HepG2 (cell line): ENCODE measurements at regions not wholly inside any gene's neighbourhood (a gene's known extent, or its start where the extent isn't known, plus 50 kb on each side); places are given as distances from the start of the nearest gene placed in this dataset.

ENCODE experiments used
- ATAC-seq: fragments of 200-7000 bp; cut with Tn5 transposase; 3 replicates; pipeline ENCODE4 v1.9.1; 2020; ENCODE audit warnings: mild to moderate bottlenecking, moderate library complexity
- BruUV-seq: library from RNA; stranded (reverse); fragments of 400-500 nt; replicated peaks from 2 replicates; lab custom pipeline; 2021; lab: Mats Ljungman, UMichigan
- CTCF ChIA-PET: fragments of 300-600 bp; formaldehyde crosslinking; extraction: SDS; loops from one replicate; lab custom pipeline; 2021; ENCODE audit warnings: low total read pairs, inconsistent platforms, low intra/inter-chr PET ratio; lab: Yijun Ruan, JAX
- POLR2A ChIA-PET: fragments of 350-600 bp; sonication (Branson Sonifier 250); formaldehyde crosslinking; loops from one replicate; lab custom pipeline; 2020; ENCODE audit warnings: antibody characterized with exemption, inconsistent platforms; lab: Yijun Ruan, JAX
- DNase-seq: peaks from one replicate; pipeline ENCODE4 v3.0.0-alpha.2; 2015; ENCODE audit warnings: low spot score
- FAIRE-seq: peaks from 3 replicates; lab custom pipeline; 2011; peaks lifted over from hg19 to GRCh38; lab: Jason Lieb, UNC
- H2AFZ ChIP-seq: one replicate; pipeline ENCODE4 v1.6.1; 2011; ENCODE audit warnings: low read length, inconsistent platforms
- H3K27ac ChIP-seq: fragments of 300-600 bp; 3 replicates; pipeline ENCODE4 v1.8.0; 2011; ENCODE audit warnings: mixed run types, mild to moderate bottlenecking, mixed read lengths, low read length, inconsistent platforms; ENCODE audit not compliant: insufficient read depth; ENCODE audit errors: extremely low read length
- H3K27me3 ChIP-seq, 2 experiments: fragments of 200-600 bp in 1 of 2; 2 replicates in 1 of 2; 3 replicates in 1 of 2; pipeline versions ENCODE4 v1.6.0 to v1.8.0; 2011; ENCODE audit warnings: low read length in 2 of 2, mild to moderate bottlenecking in 2 of 2, moderate library complexity in 2 of 2, inconsistent platforms in 1 of 2; ENCODE audit not compliant: insufficient read depth in 2 of 2, control insufficient read depth in 1 of 2
- H3K36me3 ChIP-seq, 2 experiments: fragments of 200-600 bp in 1 of 2; replicated peaks in 1 of 2; 2 replicates in 1 of 2; 3 replicates in 1 of 2; pipeline versions ENCODE4 v1.5.1 to v1.8.0; 2011; ENCODE audit warnings: low read length in 2 of 2, inconsistent platforms in 1 of 2; ENCODE audit not compliant: insufficient read depth in 2 of 2, control insufficient read depth in 1 of 2
- H3K4me1 ChIP-seq: 2 replicates; pipeline ENCODE4 v1.5.1; 2012; ENCODE audit warnings: low read length, inconsistent platforms; ENCODE audit not compliant: insufficient read depth
- H3K4me2 ChIP-seq: 2 replicates; pipeline ENCODE4 v1.6.0; 2011; ENCODE audit warnings: low read depth, low read length, inconsistent platforms
- H3K4me3 ChIP-seq, 3 experiments: fragments of 200-600 bp in 1 of 3; sonication (generic), shearing (Covaris generic) in 1 of 3; replicated peaks in 1 of 3; 2 replicates each; pipeline ENCODE4 v1.5.1; 2011 to 2016; ENCODE audit warnings: low read length in 3 of 3, inconsistent platforms in 2 of 3, low read depth in 2 of 3, mild to moderate bottlenecking in 2 of 3, control low read depth in 1 of 3, mixed read lengths in 1 of 3; ENCODE audit not compliant: insufficient read depth in 1 of 3
- H3K79me2 ChIP-seq: one replicate; pipeline ENCODE4 v1.6.1; 2011; ENCODE audit warnings: low read length, inconsistent platforms; ENCODE audit not compliant: insufficient read depth
- H3K9ac ChIP-seq: 2 replicates; pipeline ENCODE4 v1.6.0; 2011; ENCODE audit warnings: mild to moderate bottlenecking, low read depth, low read length, inconsistent platforms; ENCODE audit not compliant: insufficient read depth
- H3K9me3 ChIP-seq: 2 replicates; pipeline ENCODE4 v1.5.1; 2012; ENCODE audit warnings: mild to moderate bottlenecking, low read length
- H4K20me1 ChIP-seq: 2 replicates; pipeline ENCODE4 v1.6.0; 2011; ENCODE audit warnings: inconsistent platforms, mild to moderate bottlenecking, low read length, moderate library complexity; ENCODE audit not compliant: insufficient read depth
- MAFG ChIP-seq: sonication (generic); formaldehyde crosslinking; IDR thresholded peaks from 2 replicates; pipeline ENCODE4 v1.5.1; 2020; ENCODE audit warnings: mild to moderate bottlenecking, missing genetic modification reagents
- NFIC ChIP-seq: IDR thresholded peaks from 2 replicates; pipeline ENCODE4 v1.6.1; 2012; ENCODE audit warnings: mild to moderate bottlenecking, low read length, inconsistent platforms
- NRL ChIP-seq: sonication (generic); formaldehyde crosslinking; IDR thresholded peaks from 2 replicates; pipeline ENCODE4 v1.5.0; 2020; ENCODE audit warnings: missing genetic modification reagents, mild to moderate bottlenecking, moderate library complexity, borderline replicate concordance
- ZNF382 ChIP-seq: sonication (generic); formaldehyde crosslinking; IDR thresholded peaks from 2 replicates; pipeline ENCODE4 v1.5.0; 2020; ENCODE audit warnings: missing genetic modification reagents, mild to moderate bottlenecking, borderline replicate concordance
- ZNF451 ChIP-seq: sonication (generic); formaldehyde crosslinking; IDR thresholded peaks from 2 replicates; pipeline ENCODE4 v1.5.0; 2020; ENCODE audit warnings: mild to moderate bottlenecking, missing genetic modification reagents
- ZNF552 ChIP-seq: sonication (generic); formaldehyde crosslinking; IDR thresholded peaks from 2 replicates; pipeline ENCODE4 v1.9.0; 2022; ENCODE audit warnings: missing genetic modification reagents, mild to moderate bottlenecking, borderline replicate concordance
- ZNF570 ChIP-seq: sonication (generic); formaldehyde crosslinking; IDR thresholded peaks from 2 replicates; pipeline ENCODE4 v1.4.0; 2020; ENCODE audit warnings: mild to moderate bottlenecking, missing genetic modification reagents, borderline replicate concordance
- ZNF616 ChIP-seq: sonication (generic); formaldehyde crosslinking; IDR thresholded peaks from 2 replicates; pipeline ENCODE4 v1.5.0; 2020; ENCODE audit warnings: low read depth, mild to moderate bottlenecking, missing genetic modification reagents
- WGBS: methylation state at CpG from one replicate; pipeline ENCODE4 v1.1.6; 2017; ENCODE audit warnings: low lambda C conversion rate; 5-methylcytosine and 5-hydroxymethylcytosine counted together
- in situ Hi-C: cut with HindIII; loops from 2 replicates; pipeline ENCODE4 v1.10.0; 2017; ENCODE audit warnings: low pct_unique_long_range_greater_than_20kb; ENCODE audit not compliant: extremely low pct_ligation_motif_present
- intact Hi-C: fragments of 100-400 bp; cut with micrococcal nuclease; formaldehyde crosslinking; loops from one replicate; pipeline ENCODE4 v1.10.0; 2022; ENCODE audit not compliant: unreplicated experiment
- TF ChIP-seq, protein P1 (sequence below): IDR thresholded peaks from 2 replicates; pipeline ENCODE4 v1.6.1; 2016
- TF ChIP-seq, protein P2 (sequence below): sonication (generic); formaldehyde crosslinking; IDR thresholded peaks from 2 replicates; pipeline ENCODE4 v1.5.1; 2020; ENCODE audit warnings: missing genetic modification reagents, mild to moderate bottlenecking, borderline replicate concordance
- TF ChIP-seq, protein P3 (sequence below): sonication (generic); formaldehyde crosslinking; IDR thresholded peaks from 2 replicates; pipeline ENCODE4 v1.5.0; 2020; ENCODE audit warnings: missing genetic modification reagents

DNA sequence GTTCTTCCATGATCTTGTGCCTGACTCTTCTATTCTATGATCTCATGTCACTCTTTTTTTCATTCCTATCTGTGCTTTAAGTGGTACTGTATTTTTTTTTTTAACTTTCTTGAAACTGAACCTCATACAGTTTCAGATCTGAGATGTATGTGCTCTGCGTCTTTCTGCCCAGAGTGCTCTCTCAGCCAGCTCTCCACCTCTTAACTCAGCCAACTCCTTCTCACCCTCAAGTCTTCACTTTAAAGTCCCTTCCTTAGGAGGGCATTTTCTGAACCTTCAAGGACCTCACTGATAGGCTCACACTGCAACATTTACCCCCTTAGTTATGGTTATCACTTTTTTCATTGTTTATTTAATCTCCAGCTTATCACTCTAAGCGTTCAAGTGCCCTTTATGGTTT is 158.7 kb downstream of the IRS2 start:
- no peaks in the 10 kb centered on the region for H3K79me2 ChIP-seq
- no peak overlapping the region for H3K4me3 ChIP-seq
- WGBS = 44% methylated on average over 2 of the region's 2 CpGs
- no peaks in the 10 kb centered on the region for H3K4me1 ChIP-seq
- H2AFZ ChIP-seq = no peak overlapping the region
- no TSS peak for BruUV-seq
- no peak overlapping the region for H3K4me2 ChIP-seq
- FAIRE-seq (no peak), DNase-seq (no peak), ATAC-seq (no peak)
- CTCF ChIA-PET = no interaction called here
- POLR2A ChIA-PET = no interaction called here
- no peaks in the 10 kb centered on the region for H4K20me1 ChIP-seq
- no peaks in the 10 kb centered on the region; a peak in 1 of 5 replicates for H3K27me3 ChIP-seq
- no peaks in the 10 kb centered on the region for H3K36me3 ChIP-seq
- TF ChIP-seq, protein P1, sequence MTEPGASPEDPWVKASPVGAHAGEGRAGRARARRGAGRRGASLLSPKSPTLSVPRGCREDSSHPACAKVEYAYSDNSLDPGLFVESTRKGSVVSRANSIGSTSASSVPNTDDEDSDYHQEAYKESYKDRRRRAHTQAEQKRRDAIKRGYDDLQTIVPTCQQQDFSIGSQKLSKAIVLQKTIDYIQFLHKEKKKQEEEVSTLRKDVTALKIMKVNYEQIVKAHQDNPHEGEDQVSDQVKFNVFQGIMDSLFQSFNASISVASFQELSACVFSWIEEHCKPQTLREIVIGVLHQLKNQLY (CRISPR knock-in tag) = no peak
- TF ChIP-seq ZNF382 (CRISPR knock-in tag) (no peak), ZNF552 (no peak), MAFG (CRISPR knock-in tag) (no peak), NFIC (no peak), ZNF451 (CRISPR knock-in tag) (no peak), ZNF570 (CRISPR knock-in tag) (no peak), ZNF616 (CRISPR knock-in tag) (no peak), NRL (CRISPR knock-in tag) (no peak)
- TF ChIP-seq, protein P2, sequence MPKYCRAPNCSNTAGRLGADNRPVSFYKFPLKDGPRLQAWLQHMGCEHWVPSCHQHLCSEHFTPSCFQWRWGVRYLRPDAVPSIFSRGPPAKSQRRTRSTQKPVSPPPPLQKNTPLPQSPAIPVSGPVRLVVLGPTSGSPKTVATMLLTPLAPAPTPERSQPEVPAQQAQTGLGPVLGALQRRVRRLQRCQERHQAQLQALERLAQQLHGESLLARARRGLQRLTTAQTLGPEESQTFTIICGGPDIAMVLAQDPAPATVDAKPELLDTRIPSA (CRISPR knock-in tag) = no peak
- TF ChIP-seq, protein P3, sequence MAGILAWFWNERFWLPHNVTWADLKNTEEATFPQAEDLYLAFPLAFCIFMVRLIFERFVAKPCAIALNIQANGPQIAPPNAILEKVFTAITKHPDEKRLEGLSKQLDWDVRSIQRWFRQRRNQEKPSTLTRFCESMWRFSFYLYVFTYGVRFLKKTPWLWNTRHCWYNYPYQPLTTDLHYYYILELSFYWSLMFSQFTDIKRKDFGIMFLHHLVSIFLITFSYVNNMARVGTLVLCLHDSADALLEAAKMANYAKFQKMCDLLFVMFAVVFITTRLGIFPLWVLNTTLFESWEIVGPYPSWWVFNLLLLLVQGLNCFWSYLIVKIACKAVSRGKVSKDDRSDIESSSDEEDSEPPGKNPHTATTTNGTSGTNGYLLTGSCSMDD (CRISPR knock-in tag) = no peak
- H3K9me3 ChIP-seq = peaks cover 5% of the 10 kb centered on the region; the same call in 1 of the 2 replicates
- intact Hi-C loops (no loop called here), in situ Hi-C loops (no loop called here)
- H3K9ac ChIP-seq = no peak overlapping the region
- no peak overlapping the region for H3K27ac ChIP-seq
